SH-SY5Y (cell line): ENCODE measurements at regions not wholly inside any gene's neighbourhood (a gene's known extent, or its start where the extent isn't known, plus 50 kb on each side); places are given as distances from the start of the nearest gene placed in this dataset.
A peak's percentile ranks its signal among the peaks of the same experiment; 100 is the strongest.

Experiments
- GATA2 ChIP-seq: IDR thresholded peaks from 2 replicates; pipeline ENCODE4 v1.6.1; 2011; ENCODE audit warnings: mild to moderate bottlenecking, low read depth, low read length
- GATA3 ChIP-seq: IDR thresholded peaks from 2 replicates; pipeline ENCODE4 v1.6.1; 2011; ENCODE audit warnings: low read depth, mild to moderate bottlenecking, low read length, moderate library complexity

DNA sequence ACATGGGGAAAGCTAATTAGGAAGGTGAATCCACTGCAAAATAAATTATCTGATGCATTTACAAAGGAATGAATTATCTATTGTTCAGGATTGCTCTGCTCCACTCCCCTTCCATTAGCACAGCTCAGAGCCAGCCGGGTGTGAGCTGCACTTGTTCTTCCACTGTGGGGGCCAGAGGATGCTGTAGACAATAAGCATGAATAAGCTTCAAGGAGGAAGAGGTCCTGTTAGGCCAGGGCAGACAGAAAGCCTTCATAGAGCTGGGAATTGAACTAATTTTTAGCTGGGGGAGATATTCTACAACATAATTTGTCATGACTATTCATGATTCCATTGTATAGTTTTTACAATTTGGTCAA lies 137.6 kb upstream of the MAX start:
- no peak for TF ChIP-seq GATA3
- no peak for TF ChIP-seq GATA2

DNA sequence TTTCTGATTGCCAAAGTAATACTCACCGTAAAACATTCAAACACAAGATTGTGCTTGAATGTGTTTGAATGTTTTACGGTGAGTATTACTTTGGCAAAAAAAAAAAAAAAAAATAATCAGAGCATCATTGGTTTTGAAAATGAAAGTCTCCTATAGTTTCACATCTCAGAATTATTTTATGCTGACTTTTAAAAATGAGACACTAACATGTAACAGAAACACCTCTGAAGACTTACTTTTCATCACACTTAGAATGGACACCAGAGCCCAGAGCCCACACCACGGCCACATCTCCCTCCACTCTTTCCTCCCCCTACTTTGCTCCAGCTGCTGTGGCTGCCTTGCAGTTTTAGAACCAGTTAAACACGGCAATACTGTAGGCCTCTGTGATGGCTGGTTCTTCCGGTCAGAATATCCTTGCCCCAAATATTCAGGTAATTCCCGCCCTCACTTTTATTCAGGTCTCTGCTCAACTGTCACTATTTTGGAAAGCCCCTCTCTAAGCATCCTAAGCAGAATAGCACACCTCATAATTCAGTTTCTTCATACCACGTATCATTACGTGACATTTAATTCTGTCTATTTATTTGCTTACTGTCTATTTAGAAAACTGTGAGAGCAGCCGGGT lies 138.9 kb upstream of the MAX start:
- TF ChIP-seq GATA3 = no peak
- no peak for TF ChIP-seq GATA2

DNA sequence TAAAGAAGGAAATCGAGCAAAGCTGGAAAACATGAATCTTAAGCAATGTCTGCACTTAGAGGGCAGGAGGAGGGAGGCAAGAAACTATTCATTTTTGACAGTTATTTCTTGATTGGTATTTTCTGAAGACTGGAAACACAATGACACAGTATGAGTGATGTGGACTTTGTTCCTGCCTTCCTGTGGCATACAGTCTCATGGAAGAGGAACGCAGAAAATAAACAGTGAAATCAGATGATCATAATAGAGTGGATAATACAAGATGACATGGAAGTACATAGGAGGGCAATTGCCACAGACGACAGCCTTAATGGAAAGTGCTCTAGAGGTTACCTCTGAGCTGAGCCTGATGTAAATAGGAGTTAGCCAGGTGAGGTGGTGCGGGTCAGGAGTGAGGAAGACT lies 140.4 kb upstream of the MAX start:
- TF ChIP-seq GATA2 (no peak), GATA3 (no peak)

DNA sequence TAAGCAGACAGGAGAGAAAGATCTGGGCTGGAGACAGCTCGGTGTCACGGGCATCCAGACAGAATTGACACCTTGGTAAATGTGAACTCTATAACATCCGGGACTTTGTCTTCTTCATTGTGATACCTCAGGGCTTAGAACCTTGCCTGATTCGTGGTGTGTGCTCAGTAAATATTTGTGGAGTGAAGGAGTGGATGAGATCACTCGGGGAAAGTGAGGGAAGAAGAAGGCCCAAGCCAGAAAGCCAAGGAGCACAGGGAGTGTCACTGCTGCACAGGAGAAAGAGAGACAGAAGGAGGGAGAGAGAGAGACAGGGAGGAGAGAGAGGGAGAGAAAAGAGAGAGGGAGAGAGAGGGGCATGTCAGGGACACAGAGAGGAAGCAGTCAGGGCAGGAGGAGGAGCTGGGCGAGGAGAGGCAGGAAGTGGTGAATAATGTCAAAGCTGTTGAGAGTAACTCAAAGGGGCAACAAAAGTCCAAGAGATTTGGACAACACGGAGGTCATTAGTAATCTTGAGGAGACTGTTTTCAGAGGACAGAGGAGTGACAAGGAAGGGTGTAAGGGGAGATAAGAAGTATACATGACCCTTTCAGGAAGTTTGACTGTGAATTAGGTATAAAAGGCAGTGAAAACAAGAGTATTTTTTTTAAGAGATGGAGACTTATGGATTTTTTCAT lies 141.6 kb upstream of the MAX start:
- TF ChIP-seq GATA2 (no peak), GATA3 (no peak)

DNA sequence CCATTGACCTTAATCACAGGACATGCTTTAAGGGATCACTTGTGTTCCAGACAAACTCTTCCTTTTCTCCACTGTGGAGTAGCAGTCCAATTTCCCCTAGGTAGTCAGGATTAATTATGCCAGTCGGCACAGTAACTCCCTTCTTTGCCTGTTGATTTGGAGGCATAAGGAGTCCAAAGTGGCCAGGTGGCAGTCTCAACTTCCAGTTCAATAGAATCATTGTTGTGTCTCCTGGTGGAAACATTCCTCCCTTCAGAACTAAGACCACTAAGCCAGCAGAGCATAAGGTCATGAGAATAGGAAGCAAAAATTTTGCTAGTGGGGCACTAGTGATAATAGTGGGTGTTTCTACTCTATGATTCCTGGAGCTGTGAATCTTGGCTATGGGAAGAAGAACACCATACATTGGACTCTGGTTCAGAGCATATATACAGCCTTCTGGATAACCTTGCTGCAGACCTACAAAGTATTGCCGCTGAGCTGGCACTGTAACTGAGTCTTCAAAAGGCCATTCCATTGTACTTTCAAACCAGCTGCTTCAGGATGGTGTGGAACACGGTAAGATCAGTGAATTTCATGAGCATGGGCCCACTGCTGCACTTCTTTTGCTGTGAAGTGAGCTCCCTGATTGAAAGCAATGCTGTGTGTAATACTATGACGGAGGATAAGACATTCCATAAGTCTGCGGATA lies 147.3 kb upstream of the MAX start:
- TF ChIP-seq GATA3 (no peak), GATA2 (no peak)

DNA sequence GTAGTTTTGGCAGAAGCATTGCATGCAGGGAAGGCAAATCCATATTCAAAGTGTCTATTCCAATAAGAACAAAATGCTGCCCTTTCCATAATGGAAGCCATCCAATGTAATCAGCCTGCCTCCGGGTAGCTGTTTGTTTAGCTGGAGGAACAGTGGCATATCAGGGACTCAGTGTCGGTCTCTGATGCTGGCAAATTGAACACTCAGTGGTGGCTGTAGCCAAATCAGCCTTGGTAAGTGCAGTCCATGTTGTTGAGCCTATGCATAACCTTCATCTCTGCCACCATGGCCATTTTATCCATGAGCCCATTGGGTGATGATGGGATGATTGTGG lies 147.8 kb upstream of the MAX start:
- no peak for TF ChIP-seq GATA3
- TF ChIP-seq GATA2 = no peak

DNA sequence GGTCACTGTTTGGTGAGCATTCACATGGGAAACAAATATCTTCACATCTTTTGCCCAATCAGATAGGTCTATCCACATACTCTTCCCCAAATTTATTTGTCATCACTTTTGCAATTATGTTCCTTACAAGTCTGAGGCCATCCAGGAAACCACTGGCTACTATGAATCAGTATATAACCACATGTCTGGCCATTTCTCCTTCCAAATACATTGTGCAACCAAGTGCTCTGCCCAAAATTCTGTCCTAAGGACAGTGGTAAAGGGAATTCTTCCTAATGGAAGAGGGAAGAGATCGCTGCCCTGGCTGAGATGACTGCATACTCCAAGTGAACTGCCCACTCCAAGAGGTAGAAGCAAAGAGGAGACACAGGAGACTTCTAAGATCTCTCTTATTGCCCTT lies 148.9 kb upstream of the MAX start:
- TF ChIP-seq GATA2 (no peak), GATA3 (no peak)

DNA sequence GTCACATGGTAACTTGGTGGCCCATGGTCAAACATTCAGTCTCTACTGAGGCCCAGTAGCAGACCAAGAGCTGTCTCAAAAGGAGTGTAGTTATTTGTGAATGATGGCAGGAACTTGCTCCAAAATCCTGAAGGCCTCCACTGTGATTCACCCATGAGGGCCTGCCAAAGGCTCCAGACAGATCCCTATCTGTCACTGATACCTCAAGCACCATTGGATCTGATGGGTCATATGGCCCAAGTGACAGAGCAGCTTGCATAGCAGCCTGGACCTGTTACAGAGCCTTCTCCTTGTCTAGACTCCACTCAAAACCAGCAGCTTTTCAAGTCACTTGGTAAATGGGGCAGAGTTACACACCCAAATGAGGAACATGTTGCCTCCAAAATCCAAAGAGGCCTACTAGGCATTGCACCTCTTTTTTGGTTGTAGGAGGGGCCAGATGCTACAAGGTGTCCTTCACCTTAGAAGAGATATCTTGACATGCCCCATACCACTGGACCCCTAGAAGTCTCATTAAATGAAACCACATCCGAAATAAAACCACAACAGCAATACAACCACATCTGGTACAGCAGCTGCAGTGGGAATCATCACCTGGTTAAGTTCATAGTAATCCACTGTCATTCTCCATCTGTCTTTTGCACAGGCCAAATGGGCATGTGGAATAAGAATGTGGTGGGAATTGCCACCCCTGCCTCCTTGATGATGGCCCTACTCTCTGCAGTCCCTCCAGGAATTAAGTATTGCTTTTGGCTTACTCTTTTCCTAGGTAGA lies 150.4 kb upstream of the MAX start:
- TF ChIP-seq GATA3 (no peak), GATA2 (no peak)

DNA sequence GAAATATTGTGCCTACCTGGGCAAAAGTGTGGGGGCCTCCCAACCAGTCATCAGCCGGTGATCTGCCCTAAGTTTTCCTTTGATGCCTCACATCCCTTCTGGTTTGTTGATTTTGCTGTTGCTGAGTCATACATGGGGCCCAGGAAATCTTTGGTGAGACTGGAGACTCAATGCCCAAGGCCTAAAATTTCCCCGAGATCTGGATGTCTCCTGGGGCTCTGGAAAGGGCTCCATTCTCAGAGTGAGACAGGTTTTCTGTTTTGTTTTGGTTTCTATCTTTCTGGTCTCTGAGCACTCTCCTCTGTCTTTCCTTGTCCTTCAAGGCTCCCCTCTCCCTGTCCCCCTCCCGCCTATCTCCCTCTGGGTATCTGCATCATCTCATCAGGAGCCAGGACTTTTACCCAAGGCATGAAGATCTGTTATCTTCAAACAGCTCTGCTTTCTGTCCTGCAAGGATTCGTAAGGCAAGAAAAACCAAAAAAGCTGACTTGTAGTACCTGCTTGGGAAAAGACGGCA lies 152.8 kb upstream of the MAX start:
- peak; percentile 50 for TF ChIP-seq GATA3
- TF ChIP-seq GATA2 = peak; percentile 76

DNA sequence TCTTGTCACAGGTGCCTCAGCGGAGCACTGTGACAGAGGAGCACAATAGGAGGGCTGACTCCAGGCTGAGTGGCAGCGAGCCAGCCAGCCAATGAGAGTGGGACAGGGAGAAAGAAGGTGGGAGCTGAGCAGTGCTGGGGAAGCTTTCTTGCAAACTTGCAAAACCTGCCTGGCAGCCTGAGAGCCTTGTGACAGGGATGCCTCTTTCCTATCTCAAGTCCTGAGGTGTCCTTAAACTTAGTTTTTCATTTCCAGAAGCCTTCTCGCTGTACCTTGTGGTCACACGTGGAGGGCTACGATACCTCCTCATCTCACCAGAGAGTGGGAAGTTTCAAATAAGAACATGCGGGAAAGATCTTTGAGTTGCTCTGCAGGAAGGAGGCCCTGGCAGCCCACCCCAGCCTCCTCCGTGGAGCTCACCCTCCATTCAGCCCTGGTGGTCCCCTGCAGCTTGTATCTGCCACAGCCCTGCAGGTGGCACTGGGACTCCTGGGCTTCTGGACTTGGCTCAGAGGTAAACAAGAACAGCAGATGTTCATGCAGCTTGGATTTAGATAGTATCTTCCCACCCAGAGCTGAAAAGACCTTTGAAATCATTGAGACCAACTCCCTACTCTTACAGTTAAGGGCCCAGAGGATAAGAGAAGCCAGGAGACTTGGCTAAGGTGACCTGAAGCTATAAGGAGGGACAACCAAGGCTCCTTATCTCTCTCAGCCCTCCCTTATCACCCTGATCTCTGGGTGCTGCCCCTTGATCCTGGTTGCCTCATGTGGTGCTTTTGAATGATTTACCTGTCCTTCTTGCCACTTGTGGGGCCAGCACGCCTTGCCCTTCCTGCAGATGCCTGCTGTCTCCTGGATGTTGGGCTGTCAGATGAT lies 153.5 kb upstream of the MAX start:
- TF ChIP-seq GATA2 (0 out of 2 replicates have a peak, but pooled peaks have one; percentile 59), GATA3 (no peak; the same call in 1 of the 2 replicates)

DNA sequence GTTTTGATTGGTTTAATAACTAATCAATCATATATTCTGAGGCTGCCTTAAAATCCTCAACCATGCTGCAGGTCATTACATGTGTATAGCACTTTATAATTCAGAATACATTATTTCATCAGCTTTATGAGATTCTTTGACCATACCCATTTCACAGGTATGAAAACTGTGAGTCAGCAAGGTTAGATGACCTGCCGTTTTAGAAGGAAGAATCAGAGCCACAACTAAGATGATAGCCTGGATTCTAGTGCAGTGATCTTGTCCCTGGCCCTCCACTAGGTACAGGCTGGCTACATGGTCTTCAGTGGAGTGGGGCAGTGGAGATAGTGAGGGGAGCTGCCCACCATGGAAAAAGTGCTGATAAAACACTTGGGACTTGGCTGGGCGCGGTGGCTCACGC lies 154.4 kb upstream of the MAX start:
- no peak for TF ChIP-seq GATA3
- no peak for TF ChIP-seq GATA2

DNA sequence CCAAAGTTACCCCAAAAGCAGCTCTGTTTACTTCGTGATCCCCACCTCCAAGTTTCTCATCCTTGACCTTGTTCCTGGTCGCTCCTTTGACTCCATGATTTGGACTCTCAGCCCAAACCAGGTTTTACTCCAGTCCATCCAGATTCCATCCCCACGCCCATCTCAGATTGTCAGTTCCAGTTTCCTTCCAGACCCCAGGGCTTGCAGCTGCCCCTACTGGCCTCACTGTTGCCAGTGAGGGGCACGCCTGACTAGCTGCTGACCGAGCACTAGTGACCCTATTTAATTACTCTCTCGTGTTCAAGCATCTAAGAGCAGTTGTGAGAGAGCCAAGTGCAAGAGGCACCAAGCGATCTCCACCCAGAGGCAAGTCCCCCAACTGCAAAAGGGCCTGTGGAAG lies 155.1 kb upstream of the FUT8 start:
- TF ChIP-seq GATA2 (no peak), GATA3 (no peak)

DNA sequence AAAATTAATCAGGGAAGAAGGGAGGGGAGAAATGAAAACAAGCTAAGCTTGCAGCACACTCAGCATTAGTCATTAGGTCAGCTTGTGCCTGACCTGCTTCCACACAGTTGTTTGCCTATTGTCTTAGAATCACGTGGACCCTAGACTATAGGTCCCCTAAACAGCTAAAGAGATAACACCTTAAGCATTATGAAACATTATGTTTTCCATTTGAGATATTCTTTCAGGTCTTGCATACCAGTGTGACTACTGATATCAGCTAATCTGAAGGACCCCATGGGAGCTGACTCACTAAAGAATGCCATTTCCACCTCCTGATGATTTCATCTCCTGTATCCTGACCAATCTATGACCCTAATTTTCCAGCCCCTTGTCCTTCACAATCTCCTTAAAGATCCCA lies 154.1 kb upstream of the FUT8 start:
- TF ChIP-seq GATA3 (no peak), GATA2 (no peak)

DNA sequence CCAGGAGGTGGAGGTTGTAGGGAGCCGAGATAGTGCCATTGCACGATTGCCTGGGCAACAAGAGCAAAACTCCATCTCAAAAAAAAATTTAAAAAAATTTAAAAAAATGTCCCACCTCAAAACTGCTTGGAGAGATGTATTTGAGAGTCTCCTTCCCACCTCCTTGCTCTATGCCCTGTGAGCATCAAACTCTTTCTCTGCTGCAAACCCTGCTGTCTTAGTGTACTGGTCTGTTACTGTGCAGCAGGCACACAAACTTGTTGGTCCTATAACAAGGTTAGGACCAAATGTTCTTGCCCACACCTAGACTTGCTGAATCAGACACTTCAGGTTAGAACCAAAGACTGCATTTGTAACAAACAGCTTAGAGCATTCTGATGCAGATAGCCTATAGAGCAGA lies 153.5 kb upstream of the FUT8 start:
- TF ChIP-seq GATA3 (no peak), GATA2 (no peak)
